ENCODE measurements at regions not wholly inside any gene's neighbourhood (a gene's known extent, or its start where the extent isn't known, plus 50 kb on each side); places are given as distances from the start of the nearest gene placed in this dataset.
"Not testable (repeated sequence)": the region's sequence is repeated elsewhere in the genome, so short reads cannot be mapped to it uniquely, and the experiment has no call there.

DNA sequence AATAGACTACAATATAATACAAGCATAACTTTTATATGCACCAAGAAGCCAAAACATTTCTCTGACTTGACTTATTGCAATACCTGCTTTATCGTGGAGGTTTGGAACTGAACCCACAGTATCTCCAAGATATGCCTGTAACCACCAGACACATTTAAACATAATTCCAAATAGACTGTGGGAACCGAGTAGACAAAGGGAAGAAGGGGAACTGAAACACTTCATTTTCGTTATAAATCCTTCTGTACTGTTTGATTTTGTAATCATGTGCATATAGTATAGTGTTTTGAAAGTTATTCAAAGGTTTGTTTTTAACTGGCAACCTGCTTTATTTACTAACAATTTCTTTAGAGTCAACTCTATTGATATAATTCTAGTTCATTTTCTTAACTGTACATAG, 154.9 kb upstream of the BEND6 start:
- no peak for DNase-seq

DNA sequence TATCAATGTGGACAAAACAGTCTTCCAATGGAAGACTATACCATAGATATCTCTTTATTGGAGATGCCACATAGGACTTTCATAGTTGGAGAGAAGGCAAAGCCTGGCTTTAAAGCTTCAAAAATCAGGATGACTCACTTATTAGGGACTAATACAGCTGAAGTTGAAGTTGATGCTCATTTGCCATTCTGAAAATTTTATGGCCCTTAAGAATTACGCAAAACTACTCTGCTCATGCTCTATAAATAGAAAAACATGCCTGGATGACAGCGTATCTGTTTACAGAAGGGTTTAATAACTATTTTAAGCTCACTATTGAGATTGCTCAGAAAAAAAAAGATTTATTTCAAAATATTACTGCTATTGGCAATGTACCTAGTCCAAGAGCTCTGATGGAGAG, 155.5 kb upstream of the DST start:
- no peak for DNase-seq

DNA sequence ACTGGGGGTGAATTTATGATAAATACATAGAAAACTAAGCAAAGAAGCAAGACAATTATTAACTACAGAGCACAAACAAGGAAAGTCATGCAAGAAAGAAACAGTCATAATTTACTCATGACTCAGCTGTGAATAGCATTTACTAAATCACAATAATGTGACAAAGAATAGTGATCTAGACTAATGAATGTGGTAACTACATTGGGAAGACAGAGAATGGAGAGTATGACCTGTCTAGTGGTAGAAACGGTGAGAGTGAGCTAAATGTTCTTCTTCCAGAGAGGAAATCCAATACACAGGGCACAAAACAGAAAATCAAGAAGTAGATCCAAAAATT, 153.5 kb upstream of the DST start:
- no peak for DNase-seq

DNA sequence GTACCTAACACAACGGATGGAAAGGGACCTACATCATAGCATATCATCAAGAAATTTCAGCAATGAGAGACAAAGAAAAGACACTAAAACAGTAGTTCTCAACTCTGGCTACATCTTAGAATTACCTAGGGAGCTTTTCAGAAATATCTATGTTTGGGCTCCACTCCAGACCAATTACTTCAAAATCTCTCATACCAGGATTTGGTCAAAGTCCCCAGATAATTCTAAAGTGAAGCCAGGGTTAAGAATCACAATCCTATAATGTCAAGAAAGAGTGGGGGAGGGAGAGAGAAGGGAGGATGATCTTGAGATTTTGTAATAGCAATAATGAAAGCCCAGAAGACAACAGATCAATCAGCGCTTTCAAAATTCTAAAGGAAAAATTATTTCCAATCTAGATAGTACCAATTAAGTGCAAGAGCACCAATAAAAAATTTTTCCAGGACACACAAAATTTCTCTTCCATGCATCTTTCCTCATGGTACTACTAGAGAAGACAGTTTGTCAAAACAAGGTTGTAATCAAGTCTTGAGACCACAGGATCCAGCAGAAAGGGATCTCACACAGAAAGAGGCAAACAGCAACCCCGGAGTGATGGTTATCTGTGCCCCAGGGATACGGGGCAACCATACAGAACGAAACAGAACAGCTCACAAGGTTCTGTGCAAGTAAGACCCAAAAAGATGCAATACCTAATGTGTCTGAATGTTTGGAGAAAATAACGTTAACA, 152.9 kb upstream of the DST start:
- DNase-seq = no peak

DNA sequence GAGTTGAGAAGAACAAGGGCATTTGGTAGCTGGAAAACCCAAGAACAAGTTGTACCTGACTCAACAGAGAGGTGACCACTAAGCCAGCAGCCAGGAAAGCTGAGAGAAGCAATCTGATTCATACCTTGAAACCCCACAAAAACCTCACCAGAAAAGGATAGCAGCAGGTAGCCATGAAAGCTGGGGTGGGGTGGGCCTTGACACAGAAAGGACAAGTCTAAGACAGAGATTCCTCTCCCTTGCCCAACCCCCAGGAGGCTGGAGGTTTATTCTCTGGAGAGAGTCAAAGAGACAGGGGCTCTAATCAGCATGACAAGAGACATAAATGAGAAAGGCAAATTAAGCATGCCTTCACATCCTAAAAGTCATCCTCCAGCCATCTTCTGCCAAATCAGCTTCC, 151.7 kb upstream of the DST start:
- no peak for DNase-seq

DNA sequence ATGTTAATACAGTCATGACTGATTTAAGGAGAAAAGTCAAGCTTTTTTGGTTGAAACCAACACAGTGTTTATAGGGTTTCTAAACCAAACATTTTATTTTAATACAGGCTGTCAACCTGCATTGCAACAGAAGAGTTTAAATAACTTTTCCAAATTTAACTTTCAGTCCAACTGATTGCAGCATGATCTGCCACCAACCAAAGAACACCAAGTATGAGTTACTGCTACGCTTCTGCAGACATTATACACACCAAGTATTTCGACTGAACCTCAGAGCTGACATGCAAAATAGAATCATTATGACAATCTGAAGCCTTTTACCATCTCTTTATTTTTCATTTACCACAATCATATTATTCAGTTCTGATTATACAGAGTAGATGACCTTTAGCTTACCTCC, 151.2 kb upstream of the DST start:
- DNase-seq = no peak

DNA sequence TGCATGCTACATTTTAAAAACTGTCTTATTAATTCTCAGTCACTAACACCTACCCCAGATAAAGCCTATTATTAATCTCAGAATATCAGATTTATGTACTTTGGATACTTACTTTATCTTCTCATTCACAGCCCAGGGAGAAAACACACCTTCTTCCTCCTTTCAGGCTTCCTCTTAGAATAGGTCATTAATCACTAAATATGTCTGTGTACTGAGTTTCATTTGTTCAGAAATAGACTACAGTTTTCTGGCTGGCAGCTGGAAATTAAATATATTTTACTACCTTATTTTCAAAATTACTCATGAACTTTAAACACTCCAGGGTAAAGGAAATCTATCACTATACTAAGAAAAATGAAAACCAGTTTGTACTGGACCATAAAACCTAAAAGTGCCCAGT, 147.7 kb upstream of the DST start:
- no peak for DNase-seq

DNA sequence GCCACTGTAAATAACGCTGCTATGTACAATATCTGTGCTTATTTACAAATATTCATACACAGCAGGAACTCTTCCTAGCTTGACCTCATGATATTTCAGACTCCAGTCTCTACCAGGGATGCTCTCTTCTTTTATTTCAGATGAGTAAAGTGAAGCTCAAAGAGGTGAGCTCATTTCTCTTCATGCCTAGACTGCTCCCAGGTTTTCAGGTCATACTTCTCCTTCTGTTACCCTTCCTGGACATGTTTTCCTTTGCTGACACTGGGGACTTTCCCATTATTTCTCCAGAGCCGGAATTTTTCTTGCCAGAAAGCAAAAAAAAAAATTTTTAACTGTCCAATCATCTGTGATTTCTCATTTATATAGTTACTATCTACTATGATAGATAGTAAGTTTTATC, 147.2 kb upstream of the DST start:
- DNase-seq = no peak

DNA sequence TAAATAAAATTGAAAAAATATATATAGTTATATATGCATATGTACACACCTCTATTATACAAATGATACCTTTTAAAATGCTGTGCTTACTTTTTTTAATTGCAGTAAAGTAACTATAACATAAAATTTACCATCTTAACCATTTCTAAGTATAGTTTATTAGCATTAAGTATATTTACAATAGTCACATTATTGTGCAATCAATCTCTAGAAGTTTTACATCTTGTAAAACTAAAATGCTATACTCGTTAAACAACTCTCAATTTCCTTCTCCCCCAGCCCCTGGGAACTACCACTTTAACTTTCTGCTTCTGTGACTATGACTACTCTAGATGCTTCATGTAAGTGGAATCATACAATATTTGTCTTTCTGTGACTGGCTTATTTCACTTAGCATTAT, 146.7 kb upstream of the DST start:
- DNase-seq = no peak

DNA sequence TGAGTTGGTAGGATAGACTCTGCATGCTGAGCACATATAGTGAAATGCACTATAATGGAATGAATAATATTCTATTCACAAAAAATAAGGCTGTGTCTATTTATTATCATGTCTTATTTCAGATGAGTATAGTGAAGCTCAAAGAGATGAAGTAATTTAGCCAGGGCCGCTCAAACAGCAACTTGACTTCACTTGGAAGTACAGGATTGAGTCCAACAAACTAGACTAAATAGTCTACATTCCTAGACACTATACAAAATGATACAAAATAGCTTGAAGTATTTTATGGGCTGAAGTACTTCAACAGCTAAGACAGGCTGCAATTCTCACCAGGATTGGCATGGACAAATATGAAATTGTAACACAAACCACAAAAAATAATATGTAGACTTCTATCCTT, 144.5 kb upstream of the DST start:
- DNase-seq = no peak

DNA sequence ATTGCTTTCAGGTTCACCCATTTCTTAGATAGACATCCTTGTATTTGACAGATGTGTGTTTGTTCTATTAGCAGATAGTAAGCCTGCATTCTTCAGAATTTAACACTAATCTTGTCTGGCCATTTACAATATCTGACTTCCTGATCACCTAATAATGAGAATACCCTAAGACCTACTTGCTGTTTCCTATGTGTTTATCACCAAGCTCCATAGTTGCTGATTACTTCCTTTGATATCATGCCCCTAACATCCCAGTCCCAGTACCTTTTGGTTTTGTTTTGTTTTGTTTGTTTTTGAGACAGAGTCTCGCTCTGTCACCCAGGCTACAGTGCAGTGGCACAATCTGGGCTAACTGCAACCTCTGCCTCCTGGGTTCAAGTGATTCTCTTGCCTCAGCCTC, 143.6 kb upstream of the DST start:
- DNase-seq = no peak

DNA sequence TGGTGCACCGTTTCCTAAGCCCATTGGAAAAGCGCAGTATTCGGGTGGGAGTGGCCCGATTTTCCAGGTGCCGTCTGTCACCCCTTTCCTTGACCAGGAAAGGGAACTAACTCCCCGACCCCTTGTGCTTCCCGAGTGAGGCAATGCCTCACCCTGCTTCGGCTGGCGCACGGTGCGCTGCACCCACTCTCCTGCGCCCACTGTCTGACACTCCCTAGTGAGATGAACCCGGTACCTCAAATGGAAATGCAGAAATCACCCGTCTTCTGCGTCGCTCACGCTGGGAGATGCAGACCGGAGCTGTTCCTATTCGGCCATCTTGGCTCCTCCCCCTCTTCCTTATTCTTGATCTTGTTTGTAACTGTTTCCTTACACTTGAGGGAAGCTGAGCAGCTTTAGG, 142.8 kb upstream of the DST start:
- not testable (repeated sequence) for DNase-seq

DNA sequence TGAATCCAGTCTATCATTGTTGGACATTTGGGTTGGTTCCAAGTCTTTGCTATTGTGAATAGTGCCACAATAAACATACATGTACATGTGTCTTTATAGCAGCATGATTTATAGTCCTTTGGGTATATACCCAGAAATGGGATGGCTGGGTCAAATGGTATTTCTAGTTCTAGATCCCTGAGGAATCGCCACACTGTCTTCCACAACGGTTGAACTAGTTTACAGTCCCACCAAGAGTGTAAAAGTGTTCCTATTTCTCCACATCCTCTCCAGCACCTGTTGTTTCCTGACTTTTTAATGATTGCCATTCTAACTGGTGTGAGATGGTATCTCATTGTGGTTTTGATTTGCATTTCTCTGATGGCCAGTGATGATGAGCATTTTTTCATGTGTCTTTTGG, 137.4 kb upstream of the DST start:
- not testable (repeated sequence) for DNase-seq

DNA sequence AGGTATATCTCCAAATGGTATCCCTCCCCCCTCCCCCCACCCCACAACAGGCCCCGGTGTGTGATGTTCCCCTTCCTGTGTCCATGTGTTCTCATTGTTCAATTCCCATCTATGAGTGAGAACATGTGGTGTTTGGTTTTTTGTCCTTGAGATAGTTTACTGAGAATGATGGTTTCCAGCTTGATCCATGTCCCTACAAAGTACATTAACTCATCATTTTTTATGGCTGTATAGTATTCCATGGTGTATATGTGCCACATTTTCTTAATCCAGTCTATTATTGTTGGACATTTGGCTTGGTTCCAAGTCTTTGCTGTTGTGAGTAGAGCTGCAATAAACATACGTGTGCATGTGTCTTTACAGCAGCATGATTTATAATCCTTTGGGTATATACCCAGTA, 135.8 kb upstream of the DST start:
- DNase-seq = not testable (repeated sequence)

DNA sequence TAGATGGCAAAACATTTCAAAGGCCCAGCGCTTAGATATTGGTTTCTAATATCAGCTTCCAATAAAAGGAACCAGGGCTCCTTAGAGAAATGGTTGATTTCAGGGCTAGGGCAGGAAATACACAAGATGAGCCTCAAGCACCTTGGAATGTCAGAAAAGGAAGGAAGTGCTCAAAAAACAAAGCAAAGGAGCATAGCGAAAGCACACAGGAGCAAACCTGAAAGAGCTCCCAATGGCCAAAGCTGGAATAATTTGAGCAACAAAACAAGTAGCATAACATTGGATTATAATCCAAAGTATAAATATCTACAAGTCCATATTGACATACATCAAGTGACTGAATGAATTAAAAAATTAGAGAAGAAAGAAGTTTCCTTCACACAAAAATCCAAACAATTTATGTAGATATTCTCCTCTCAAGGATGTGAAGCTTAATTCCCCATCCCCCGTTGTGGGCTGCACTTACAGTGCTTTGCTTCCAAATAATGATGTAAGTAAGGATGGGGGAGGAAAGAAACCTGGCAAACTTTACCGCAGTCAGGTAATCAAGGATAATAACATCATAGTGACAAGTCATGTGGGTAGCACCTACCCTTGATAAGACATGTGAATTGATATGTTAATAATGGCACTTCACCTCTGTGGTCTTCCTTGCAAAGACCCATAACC, 132.9 kb upstream of the DST start:
- DNase-seq = no peak

DNA sequence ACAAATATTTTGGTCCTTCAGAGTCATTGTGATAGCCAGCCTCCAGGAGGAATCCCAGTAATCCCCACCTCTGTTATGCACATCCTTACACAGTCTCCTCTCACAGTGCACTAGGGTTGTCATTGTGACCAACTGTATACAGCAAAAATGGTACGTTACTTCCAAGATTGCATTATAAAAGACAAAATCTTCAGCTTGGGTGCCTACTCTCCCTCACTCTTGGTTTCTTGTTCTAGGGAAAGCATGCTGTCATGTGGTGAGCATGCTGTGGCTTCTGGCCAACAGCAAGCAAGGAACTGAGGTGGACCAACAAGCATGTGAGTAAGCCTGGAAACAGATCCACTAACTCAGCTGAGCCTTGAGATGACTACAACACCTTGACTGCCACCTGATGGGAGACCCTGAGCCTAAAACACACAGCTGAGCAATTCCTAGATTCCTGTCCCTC, 130.1 kb upstream of the DST start:
- no peak for DNase-seq

DNA sequence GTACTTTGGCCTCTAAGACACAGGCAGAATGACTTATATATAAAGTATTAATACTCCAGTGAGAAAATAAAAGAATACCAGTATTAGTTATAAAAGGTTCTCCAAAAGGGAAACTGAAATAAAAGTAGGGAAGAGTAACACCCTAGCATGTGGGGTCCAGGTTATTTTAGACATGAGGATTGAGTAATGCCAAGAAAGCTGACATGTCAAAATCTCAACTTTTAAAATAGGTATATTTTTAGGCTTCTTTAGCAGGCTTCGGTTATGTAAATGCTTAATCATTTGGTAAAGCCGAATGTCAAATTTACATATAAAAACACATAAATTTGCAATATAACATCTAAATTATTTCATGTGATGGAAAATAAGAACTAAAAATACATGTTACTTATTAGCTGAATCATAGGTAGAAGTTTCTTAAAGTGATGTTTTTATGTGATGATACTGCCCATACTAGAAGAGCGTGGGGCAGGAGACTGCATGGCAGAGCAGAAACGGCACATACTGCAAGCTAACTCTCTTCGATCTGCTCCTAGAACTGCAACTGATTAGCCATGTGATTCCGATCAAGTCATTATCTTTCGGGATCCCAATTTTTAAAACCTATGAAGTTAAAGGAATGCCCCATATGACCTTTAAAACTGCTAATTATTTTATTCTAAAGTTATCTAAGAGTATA, 129.4 kb upstream of the DST start:
- DNase-seq = no peak

DNA sequence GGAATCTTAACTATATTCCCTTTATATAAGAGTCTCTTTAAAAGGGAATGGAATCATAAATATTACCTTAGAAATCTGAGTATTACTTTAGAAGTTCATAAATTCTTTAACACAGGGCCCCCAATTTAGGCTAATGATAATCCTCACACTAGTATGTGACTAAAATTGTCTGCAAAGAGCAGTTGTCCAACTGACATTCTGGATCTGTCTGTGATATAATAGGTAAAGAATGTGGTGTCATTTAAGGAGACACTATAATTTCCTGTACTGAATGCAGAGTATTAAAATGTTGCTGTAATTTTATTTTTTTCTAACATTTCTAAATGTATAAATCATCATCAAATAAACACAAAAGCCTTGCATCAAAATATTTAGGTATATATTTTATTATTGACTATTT, 128.5 kb upstream of the DST start:
- no peak for DNase-seq

DNA sequence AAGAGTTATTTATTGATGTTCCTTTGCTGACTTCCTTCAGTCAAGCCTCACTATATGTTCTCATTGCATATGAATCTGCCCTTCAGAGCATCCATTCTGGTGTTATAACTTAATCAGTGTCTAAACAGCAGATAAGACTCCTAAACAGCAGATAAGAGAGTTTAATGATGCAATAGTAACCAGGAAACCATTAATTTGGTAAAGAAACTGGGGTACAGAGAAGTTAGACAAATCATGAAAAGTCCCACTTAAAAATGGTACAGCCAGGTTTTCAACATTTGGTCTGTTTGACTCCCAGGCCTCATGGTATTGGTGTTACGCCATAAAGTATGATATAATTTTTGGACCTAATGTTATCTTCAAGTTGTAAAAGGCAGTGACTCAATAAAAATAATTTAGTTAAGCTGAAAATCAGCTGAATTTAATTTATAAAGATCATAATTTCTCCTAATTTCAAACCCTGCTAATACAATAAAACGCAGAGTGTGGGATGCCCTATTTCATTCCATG, 127.4 kb upstream of the DST start:
- no peak for DNase-seq

DNA sequence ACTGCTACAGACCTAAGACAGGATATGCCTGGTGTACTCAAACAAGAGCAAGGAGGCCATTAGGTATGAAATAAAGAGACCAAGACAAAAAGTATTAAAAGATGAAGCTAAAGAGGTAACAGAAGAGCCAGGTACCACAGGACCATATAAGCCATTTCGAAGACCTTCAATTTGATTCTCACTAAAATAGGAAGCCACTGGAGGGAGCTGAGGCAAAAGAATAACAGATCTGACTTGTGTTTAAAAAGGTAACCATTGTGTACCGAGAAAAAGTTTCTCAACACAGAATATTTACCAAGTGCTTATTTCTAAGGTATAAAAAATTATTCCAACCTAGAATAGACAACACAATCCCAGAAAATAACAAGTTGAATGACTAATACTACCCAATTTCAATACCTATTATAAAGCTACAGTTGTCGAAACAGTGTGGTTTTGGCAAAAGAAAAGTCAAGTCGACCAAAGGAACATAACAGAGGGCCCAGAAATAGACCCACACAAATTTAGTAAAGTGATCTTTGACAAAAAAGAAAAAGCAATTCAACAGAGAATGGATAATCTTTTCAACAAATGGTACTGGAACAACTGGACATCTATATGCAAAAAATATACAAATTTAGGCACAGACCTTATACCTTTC, 125.3 kb upstream of the DST start:
- DNase-seq = no peak

DNA sequence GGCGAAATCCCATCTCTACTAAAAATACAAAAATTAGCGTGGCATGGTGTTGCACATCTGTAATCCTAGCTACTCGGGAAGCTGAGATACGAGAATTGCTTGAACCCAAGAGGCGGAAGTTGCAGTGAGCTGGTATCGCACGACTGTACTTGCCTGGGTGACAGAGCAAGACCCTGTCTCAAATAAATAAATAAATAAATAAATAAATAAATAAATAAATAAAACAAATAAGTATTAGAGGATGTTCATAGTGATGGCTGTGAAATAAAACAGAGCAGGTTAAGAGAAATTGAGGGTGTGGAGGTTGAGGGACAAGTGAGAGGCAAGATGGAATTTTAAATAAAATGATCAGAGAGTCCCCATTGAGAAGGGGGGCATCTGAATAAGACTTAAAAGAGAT, 124.7 kb upstream of the DST start:
- DNase-seq = no peak

DNA sequence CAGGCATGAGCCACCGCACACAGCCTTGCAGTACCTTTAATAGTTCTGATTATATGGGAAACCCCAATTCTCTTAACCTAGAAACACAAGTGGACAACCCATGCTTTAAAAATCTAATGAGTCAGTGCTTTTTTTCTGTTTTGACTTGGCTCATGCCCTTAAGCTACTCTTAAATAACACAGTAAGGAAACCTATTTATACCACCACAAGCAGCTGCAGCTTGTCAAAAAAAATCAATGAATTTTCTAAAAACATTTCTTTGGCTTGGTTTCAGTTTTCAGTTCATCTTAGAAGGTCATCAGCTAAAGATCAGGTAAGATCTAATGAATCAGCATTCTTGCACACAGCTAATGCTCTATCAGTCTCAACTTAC, 124.1 kb upstream of the DST start:
- DNase-seq = no peak

DNA sequence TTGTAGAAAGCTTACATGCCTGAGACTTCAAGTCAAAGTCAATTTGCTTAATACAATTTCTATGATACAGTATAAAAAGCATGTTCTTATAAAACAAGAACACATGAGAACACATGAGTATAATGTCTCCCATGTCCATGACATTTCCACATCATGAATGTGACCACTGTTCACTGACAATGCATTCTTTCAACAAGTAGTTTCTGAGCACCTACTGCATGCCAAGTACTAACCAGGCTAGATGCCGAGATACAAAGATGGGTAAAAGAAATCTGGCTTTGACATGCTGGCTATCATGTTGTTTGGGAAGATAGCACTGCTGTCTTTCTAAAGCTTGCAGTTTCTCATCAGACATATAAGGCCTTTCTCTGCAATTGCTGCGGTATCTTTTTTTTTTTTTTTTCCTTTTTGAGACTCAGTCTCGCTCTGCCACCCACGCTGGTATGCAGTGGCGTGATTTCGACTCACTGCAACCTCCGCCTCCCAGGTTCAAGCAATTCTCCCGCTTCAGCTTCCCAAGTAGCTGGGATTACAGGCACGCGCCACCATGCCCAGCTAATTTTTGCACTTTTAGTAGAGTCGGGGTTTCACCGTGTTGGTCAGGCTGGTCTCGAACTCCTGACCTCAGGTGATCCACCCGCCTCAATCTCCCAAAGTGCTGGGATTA, 123.6 kb upstream of the DST start:
- no peak for DNase-seq
